GM12891 (cell line): ENCODE measurements at regions not wholly inside any gene's neighbourhood (a gene's known extent, or its start where the extent isn't known, plus 50 kb on each side); places are given as distances from the start of the nearest gene placed in this dataset.

Experiments
- PAX5 ChIP-seq: IDR thresholded peaks from 2 replicates; pipeline ENCODE4 v1.6.1; 2011; ENCODE audit warnings: low read length, moderate library complexity, mild to moderate bottlenecking; ENCODE audit not compliant: insufficient read depth, severe bottlenecking
- POLR2A ChIP-seq: IDR thresholded peaks from 2 replicates; pipeline ENCODE4 v1.6.1; 2011; ENCODE audit warnings: low read depth, low read length, control low read depth
- POLR2AphosphoS5 ChIP-seq: IDR thresholded peaks from 2 replicates; pipeline ENCODE4 v1.6.1; 2011; ENCODE audit warnings: low read depth, low read length, control low read depth
- TAF1 ChIP-seq: IDR thresholded peaks from 2 replicates; pipeline ENCODE4 v1.6.1; 2011; ENCODE audit warnings: low read depth, low read length, control low read depth

DNA sequence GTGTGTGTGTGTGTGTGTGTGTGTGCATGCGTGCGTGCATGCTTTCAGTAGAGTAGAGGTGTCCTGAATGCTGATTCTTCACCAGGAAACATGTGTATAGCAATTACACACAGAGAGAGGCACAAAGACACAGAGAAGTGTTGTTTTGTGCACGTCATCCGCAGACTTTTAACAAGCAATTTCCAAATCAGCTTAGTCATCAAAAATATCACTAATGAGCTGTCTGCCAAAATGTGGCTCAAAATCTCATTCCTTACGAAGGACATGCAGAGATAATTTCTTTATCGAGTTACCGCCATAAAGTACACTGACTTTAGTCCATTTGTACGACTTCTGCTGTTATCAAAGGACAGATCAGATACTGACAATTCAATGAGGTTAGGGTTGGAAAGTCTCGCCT lies 274.9 kb upstream of the RARB start:
- TF ChIP-seq POLR2A (no peak), POLR2AphosphoS5 (no peak), TAF1 (no peak), PAX5 (no peak)
